ENCODE measurements at regions not wholly inside any gene's neighbourhood (a gene's known extent, or its start where the extent isn't known, plus 50 kb on each side); places are given as distances from the start of the nearest gene placed in this dataset.

DNA sequence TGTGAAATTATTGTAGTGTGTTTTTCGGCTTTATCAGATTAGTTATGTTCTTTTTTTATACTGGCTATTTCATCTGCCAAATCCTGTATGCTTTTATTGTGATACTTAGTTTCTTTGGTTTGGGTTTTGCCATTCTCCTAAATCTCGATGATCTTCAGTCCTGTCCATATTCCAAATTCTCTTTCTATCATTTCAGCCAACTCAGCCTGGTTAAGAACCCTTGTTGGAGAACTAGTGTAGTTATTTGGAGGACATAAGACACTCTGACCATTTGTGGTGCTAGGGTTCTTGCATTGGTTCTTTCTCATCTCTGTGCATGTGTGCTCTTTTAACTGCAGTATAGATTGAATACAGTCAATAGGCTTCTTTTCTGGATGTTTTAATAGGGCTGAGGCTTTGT lies 187.0 kb upstream of the CCNH start:
- DNase-seq (ENCODE audit: extremely low read depth in 1 of 4, low spot score in 3 of 4), result no peak
- Histone ChIP-seq H3K4me1 (replicated peaks in 1 of 2; ENCODE audit: control insufficient read depth in 2 of 2, insufficient read depth in 2 of 2, low read length in 2 of 2) (no peaks in the 10 kb centered on the region), H3K4me3 (no peak overlapping the region), H2AFZ (ENCODE audit: low read depth, low read length) (no peak overlapping the region), H4K20me1 (replicated peaks; ENCODE audit: control insufficient read depth, insufficient read depth, low read length) (no peaks in the 10 kb centered on the region), H3K27ac (ENCODE audit: extremely low read depth, low read depth, low read length) (no peak overlapping the region), H3K27me3 (ENCODE audit: control insufficient read depth in 2 of 2, insufficient read depth in 2 of 2, low read length in 2 of 2) (no peaks in the 10 kb centered on the region), H3K79me2 (ENCODE audit: control insufficient read depth, insufficient read depth, low read length) (no peaks in the 10 kb centered on the region), H3K9me1 (ENCODE audit: control insufficient read depth, insufficient read depth, low read length) (no peaks in the 10 kb centered on the region), H3K9ac (ENCODE audit: insufficient read depth in 1 of 2, low read depth in 2 of 2, low read length in 2 of 2) (no peak overlapping the region), H3K9me3 (replicated peaks; ENCODE audit: control insufficient read depth, insufficient read depth, low read depth, low read length) (no peaks in the 10 kb centered on the region; the same call in 1 of the 2 replicates), H3K4me2 (ENCODE audit: insufficient read depth, low read length) (no peak overlapping the region), H3K36me3 (ENCODE audit: control insufficient read depth, insufficient read depth, low read length) (no peaks in the 10 kb centered on the region)
- POLR2A ChIA-PET, result no interaction called here
- FAIRE-seq, result no peak
- intact Hi-C loops (cut with micrococcal nuclease) (no loop called here), in situ Hi-C loops (cut with MboI) (no loop called here)
- CTCF ChIA-PET (ENCODE audit: low intra/inter-chr PET ratio), result no interaction called here
- no TSS peak for BruUV-seq (replicated peaks)
- TF ChIP-seq NFYB (IDR thresholded peaks at IDR 0.05; ENCODE audit: extremely low read depth, insufficient read length) (no peak), WHSC1 (IDR thresholded peaks at IDR 0.05; ENCODE audit: low read length) (no peak), EP300 (IDR thresholded peaks at IDR 0.05; ENCODE audit: low read length) (no peak), KLF1 (tag; IDR thresholded peaks at IDR 0.05) (no peak), ZBTB8A (IDR thresholded peaks at IDR 0.05; ENCODE audit: partially characterized antibody) (no peak), TEAD1 (CRISPR knock-in tag; IDR thresholded peaks at IDR 0.05) (no peak), BRD9 (IDR thresholded peaks at IDR 0.05; ENCODE audit: low read depth, partially characterized antibody) (no peak), RFX7 (CRISPR knock-in tag; IDR thresholded peaks at IDR 0.05) (no peak), E2F3 (CRISPR knock-in tag; IDR thresholded peaks at IDR 0.05) (no peak), ZBTB1 (CRISPR knock-in tag; IDR thresholded peaks at IDR 0.05; ENCODE audit: borderline replicate concordance, low read depth) (no peak), STAT5B (CRISPR knock-in tag; IDR thresholded peaks at IDR 0.05) (no peak), ZBTB12 (CRISPR knock-in tag; IDR thresholded peaks at IDR 0.05) (no peak), NR2C2 (CRISPR knock-in tag; IDR thresholded peaks at IDR 0.05) (no peak), NR2C2 (tag; IDR thresholded peaks at IDR 0.05) (no peak), CEBPG (CRISPR knock-in tag; IDR thresholded peaks at IDR 0.05) (no peak), CEBPG (tag; conservative IDR thresholded peaks at IDR 0.05 in 1 of 2, IDR thresholded peaks at IDR 0.05 in 1 of 2) (no peak), YY1 (IDR thresholded peaks at IDR 0.05; ENCODE audit: borderline replicate concordance in 1 of 3, control insufficient read depth in 1 of 3, extremely low read depth in 1 of 3, insufficient read depth in 3 of 3, insufficient read length in 1 of 3, insufficient replicate concordance in 2 of 3, low read depth in 1 of 3, low read length in 2 of 3) (no peak)
- TF ChIP-seq, protein P1, sequence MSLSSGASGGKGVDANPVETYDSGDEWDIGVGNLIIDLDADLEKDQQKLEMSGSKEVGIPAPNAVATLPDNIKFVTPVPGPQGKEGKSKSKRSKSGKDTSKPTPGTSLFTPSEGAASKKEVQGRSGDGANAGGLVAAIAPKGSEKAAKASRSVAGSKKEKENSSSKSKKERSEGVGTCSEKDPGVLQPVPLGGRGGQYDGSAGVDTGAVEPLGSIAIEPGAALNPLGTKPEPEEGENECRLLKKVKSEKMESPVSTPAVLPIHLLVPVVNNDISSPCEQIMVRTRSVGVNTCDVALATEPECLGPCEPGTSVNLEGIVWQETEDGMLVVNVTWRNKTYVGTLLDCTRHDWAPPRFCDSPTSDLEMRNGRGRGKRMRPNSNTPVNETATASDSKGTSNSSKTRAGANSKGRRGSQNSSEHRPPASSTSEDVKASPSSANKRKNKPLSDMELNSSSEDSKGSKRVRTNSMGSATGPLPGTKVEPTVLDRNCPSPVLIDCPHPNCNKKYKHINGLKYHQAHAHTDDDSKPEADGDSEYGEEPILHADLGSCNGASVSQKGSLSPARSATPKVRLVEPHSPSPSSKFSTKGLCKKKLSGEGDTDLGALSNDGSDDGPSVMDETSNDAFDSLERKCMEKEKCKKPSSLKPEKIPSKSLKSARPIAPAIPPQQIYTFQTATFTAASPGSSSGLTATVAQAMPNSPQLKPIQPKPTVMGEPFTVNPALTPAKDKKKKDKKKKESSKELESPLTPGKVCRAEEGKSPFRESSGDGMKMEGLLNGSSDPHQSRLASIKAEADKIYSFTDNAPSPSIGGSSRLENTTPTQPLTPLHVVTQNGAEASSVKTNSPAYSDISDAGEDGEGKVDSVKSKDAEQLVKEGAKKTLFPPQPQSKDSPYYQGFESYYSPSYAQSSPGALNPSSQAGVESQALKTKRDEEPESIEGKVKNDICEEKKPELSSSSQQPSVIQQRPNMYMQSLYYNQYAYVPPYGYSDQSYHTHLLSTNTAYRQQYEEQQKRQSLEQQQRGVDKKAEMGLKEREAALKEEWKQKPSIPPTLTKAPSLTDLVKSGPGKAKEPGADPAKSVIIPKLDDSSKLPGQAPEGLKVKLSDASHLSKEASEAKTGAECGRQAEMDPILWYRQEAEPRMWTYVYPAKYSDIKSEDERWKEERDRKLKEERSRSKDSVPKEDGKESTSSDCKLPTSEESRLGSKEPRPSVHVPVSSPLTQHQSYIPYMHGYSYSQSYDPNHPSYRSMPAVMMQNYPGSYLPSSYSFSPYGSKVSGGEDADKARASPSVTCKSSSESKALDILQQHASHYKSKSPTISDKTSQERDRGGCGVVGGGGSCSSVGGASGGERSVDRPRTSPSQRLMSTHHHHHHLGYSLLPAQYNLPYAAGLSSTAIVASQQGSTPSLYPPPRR (CRISPR knock-in tag; IDR thresholded peaks at IDR 0.05; ENCODE audit: borderline replicate concordance), result no peak
- 0% methylated on average over 2 of the region's 2 CpGs for WGBS (ENCODE audit: insufficient coverage, low coverage, missing lambda C conversion rate)
- no peak for ATAC-seq

Measured in K562 (cell line).